Activated B cell treated with CpG ODN at 0.5 μM for 24 hours (primary cell): ENCODE measurements at regions not wholly inside any gene's neighbourhood (a gene's known extent, or its start where the extent isn't known, plus 50 kb on each side); places are given as distances from the start of the nearest gene placed in this dataset.

Source experiments
- ATAC-seq: fragments of 200-7000 bp; cut with Tn5 transposase; one replicate; pipeline ENCODE4 v1.10.0; 2021; ENCODE audit warnings: low read depth, mild to moderate bottlenecking, moderate library complexity
- CTCF ChIA-PET: fragments of 350-600 bp; sonication (Branson Sonifier 250); formaldehyde crosslinking; loops from one replicate; lab custom pipeline; 2021; ENCODE audit warnings: antibody characterized with exemption; lab: Charles Lee
- POLR2A ChIA-PET: fragments of 350-600 bp; sonication (Branson Sonifier 250); formaldehyde crosslinking; loops from one replicate; lab custom pipeline; 2021; ENCODE audit warnings: antibody characterized with exemption; lab: Charles Lee
- DNase-seq: peaks from one replicate; pipeline ENCODE4 v3.0.0; 2022
- H3K27ac Mint-ChIP-seq: one replicate; pipeline ENCODE4 v1.8.0; 2020; ENCODE audit warnings: mixed read lengths
- H3K27me3 Mint-ChIP-seq: one replicate; pipeline ENCODE4 v1.8.0; 2021; ENCODE audit warnings: mixed read lengths
- H3K36me3 Mint-ChIP-seq: one replicate; pipeline ENCODE4 v1.8.0; 2021; ENCODE audit warnings: low read depth, mixed read lengths
- H3K4me1 Mint-ChIP-seq: one replicate; pipeline ENCODE4 v1.8.0; 2021; ENCODE audit warnings: mixed read lengths
- H3K4me3 Mint-ChIP-seq: one replicate; pipeline ENCODE4 v1.8.0; 2020; ENCODE audit warnings: mild to moderate bottlenecking, mixed read lengths
- H3K9me3 Mint-ChIP-seq: one replicate; pipeline ENCODE4 v1.8.0; 2020; ENCODE audit warnings: mixed read lengths
- CTCF ChIP-seq: fragments of 200-600 bp; IDR thresholded peaks from one replicate; pipeline ENCODE4 v1.8.0; 2022; ENCODE audit warnings: antibody characterized with exemption, mild to moderate bottlenecking
- intact Hi-C: fragments of 100-400 bp; cut with micrococcal nuclease; formaldehyde crosslinking; loops from one replicate; pipeline ENCODE4 v1.15.1; 2024

GRCh38 chr2:236654496-236654895, 84.9 kb downstream of the ACKR3 start:
- intact Hi-C loops, result no loop called here
- Mint-ChIP-seq H3K4me3 (no peak overlapping the region), H3K4me1 (no peaks in the 10 kb centered on the region), H3K27ac (no peak overlapping the region), H3K27me3 (peaks cover 29% of the 10 kb centered on the region), H3K36me3 (no peaks in the 10 kb centered on the region), H3K9me3 (peaks cover 7% of the 10 kb centered on the region)
- no peak for TF ChIP-seq CTCF
- CTCF ChIA-PET, result no interaction called here
- POLR2A ChIA-PET, result no interaction called here
- ATAC-seq (no peak), DNase-seq (no peak)

DNA sequence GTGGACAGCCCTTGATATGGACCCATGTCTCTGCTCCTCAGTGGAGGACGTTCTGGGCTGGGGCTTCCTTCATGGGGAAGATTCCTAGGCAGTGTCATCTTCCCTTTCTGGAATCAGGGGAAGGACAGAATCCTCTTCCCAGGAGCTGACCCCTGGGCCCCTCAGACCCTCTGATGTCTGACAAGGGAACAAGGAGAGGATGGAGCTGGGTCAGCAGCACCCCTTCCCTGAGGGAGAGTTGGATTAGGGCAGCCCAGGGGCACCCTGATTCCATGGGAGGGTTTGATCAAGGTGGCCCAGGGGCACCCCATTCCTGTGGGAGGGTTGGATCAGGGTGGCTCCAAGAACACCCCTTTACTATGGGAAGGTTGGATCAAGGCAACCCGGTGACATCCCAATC, 86.5 kb downstream of the ACKR3 start:
- H3K36me3 Mint-ChIP-seq, result no peaks in the 10 kb centered on the region
- H3K4me1 Mint-ChIP-seq, result no peaks in the 10 kb centered on the region
- no peaks in the 10 kb centered on the region for H3K9me3 Mint-ChIP-seq
- no peak for TF ChIP-seq CTCF
- no peak overlapping the region for H3K27ac Mint-ChIP-seq
- ATAC-seq, result no peak
- no peak for DNase-seq
- ChIA-PET POLR2A (no interaction called here), CTCF (no interaction called here)
- intact Hi-C loops, result no loop called here
- H3K4me3 Mint-ChIP-seq, result no peak overlapping the region
- H3K27me3 Mint-ChIP-seq, result peaks cover 31% of the 10 kb centered on the region

DNA sequence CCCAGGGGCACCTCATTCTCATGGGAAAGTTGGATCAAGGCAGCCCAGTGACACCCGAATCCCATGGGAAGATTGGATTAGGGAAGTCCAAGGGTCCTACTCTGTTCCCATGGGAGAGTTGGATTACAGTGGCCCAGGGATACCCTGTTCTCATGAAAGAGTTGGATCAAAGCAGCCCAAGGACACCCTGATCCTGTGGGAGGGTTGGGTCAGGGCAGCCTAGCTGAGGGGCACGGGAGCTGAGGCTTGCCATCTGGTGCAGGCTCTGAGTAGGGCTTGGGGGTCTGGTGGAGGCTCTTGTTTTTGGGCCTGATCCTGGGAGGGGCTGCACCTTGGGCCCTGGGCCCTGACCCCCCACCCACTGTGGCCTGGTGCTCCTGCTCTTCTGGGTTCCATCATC, 87.1 kb downstream of the ACKR3 start:
- POLR2A ChIA-PET, result no interaction called here
- CTCF ChIA-PET, result no interaction called here
- no peak for TF ChIP-seq CTCF
- Mint-ChIP-seq H3K27ac (no peak overlapping the region), H3K4me3 (no peak overlapping the region), H3K4me1 (no peaks in the 10 kb centered on the region), H3K27me3 (peaks cover 31% of the 10 kb centered on the region), H3K9me3 (no peaks in the 10 kb centered on the region), H3K36me3 (no peaks in the 10 kb centered on the region)
- no peak for ATAC-seq
- intact Hi-C loops, result no loop called here
- no peak for DNase-seq

GRCh38 chr2:236657215-236657614, 87.6 kb downstream of the ACKR3 start:
- Mint-ChIP-seq H3K4me1 (no peaks in the 10 kb centered on the region), H3K27me3 (peaks cover 28% of the 10 kb centered on the region), H3K4me3 (no peak overlapping the region), H3K36me3 (no peaks in the 10 kb centered on the region), H3K9me3 (no peaks in the 10 kb centered on the region), H3K27ac (no peak overlapping the region)
- CTCF ChIA-PET, result no interaction called here
- intact Hi-C loops, result no loop called here
- DNase-seq (no peak), ATAC-seq (no peak)
- no peak for TF ChIP-seq CTCF
- POLR2A ChIA-PET, result no interaction called here

GRCh38 chr2:236657801-236658200, 88.2 kb downstream of the ACKR3 start:
- Mint-ChIP-seq H3K27ac (no peak overlapping the region), H3K9me3 (no peaks in the 10 kb centered on the region), H3K4me1 (no peaks in the 10 kb centered on the region), H3K4me3 (no peak overlapping the region), H3K27me3 (peaks cover 30% of the 10 kb centered on the region), H3K36me3 (no peaks in the 10 kb centered on the region)
- ChIA-PET CTCF (no interaction called here), POLR2A (no interaction called here)
- intact Hi-C loops, result no loop called here
- no peak for DNase-seq
- TF ChIP-seq CTCF, result no peak
- no peak for ATAC-seq
